ENCODE measurements at regions not wholly inside any gene's neighbourhood (a gene's known extent, or its start where the extent isn't known, plus 50 kb on each side); places are given as distances from the start of the nearest gene placed in this dataset.

DNA sequence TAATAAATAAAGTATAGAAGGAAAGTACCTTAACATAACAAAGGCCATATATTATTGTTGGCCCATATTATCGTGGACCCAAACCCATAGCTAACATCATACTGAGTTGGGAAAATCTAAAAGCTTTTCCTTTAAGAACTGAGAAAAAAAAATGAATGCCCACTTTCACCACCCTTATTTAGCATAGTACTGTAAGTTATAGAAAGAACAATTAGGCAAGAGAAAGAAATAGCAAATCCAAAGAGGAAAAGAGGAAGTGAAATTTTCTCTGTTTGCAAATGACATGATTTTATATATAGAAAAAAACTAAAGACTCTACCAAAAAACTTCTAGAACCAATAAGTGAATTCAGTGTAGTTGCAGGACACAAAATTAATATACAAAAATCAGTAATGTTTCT is 1854.6 kb downstream of the PCDH7 start:
- no peak for DNase-seq (ENCODE audit: low read depth)
- TF ChIP-seq, protein P1, sequence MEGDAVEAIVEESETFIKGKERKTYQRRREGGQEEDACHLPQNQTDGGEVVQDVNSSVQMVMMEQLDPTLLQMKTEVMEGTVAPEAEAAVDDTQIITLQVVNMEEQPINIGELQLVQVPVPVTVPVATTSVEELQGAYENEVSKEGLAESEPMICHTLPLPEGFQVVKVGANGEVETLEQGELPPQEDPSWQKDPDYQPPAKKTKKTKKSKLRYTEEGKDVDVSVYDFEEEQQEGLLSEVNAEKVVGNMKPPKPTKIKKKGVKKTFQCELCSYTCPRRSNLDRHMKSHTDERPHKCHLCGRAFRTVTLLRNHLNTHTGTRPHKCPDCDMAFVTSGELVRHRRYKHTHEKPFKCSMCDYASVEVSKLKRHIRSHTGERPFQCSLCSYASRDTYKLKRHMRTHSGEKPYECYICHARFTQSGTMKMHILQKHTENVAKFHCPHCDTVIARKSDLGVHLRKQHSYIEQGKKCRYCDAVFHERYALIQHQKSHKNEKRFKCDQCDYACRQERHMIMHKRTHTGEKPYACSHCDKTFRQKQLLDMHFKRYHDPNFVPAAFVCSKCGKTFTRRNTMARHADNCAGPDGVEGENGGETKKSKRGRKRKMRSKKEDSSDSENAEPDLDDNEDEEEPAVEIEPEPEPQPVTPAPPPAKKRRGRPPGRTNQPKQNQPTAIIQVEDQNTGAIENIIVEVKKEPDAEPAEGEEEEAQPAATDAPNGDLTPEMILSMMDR (IDR thresholded peaks at IDR 0.05; ENCODE audit: insufficient read depth, low read depth, low read length): no peak

DNA sequence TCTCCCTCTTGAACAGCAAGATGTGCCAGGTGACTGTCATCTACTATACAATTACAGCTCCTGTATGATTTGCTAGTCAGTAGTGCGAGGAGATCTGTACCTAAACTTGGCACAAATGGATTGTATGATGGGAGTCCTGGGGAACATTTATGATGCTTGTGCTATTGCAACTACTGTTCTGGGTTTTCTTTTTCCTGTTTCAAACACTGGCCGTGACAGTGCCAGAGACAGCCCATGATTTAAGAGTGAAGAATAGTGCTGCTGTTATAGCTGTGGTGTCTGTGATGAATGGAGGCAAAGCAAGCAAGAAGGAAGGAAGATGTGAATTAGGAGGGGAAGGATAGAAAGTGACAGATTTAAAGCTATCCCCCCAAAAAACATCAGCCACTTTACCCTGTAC is 1868.9 kb downstream of the PCDH7 start:
- DNase-seq (ENCODE audit: low read depth): no peak
- TF ChIP-seq, protein P1 (IDR thresholded peaks at IDR 0.05; ENCODE audit: insufficient read depth, low read depth, low read length): no peak
- H3K4me3 ChIP-seq (ENCODE audit: low read depth, low read length): no peak overlapping the region

More for the DNA sequence above, 1854.6 kb downstream of the PCDH7 start:
- H3K4me3 ChIP-seq (ENCODE audit: low read depth, low read length): no peak overlapping the region

DNA sequence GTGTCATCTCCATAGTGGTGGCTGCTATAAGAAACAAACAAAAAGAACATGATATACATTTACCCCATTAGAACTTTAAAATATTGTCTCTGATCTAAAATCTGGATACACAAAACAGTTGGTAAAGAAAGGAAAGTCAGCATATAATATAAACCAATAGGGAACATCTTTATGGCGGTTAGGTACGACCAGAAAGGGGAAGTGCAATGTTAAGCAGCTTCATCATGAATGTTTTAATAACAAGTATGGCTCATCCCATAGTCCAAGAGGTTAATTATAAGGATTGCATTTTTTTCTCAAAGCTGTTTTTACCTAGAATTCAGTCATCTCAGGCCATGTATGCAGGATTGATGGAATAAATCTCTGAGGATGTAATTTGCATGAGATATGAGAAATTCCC is 1869.7 kb downstream of the PCDH7 start:
- TF ChIP-seq, protein P1 (IDR thresholded peaks at IDR 0.05; ENCODE audit: insufficient read depth, low read depth, low read length): no peak
- no peak overlapping the region for H3K4me3 ChIP-seq (ENCODE audit: low read depth, low read length)
- no peak for DNase-seq (ENCODE audit: low read depth)

DNA sequence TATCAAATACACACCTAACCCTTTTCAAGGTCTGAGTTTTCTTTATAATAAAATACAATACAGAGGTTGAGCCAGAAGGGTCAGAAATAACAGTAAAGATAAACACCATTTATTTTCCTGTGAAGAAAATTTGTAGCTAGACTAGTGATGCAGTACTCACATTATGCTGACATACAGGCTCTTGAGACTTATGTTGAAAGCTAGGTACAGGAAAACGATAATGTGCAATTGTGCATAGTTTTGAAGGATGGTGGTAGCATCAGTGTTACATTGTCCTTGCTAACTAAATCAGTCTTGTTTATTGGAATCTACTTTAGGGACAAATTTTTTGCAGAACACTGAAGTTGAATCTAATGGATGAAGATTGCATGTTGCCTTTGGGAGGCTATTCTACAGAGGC is 1877.2 kb downstream of the PCDH7 start:
- TF ChIP-seq, protein P1 (IDR thresholded peaks at IDR 0.05; ENCODE audit: insufficient read depth, low read depth, low read length): no peak
- no peak overlapping the region for H3K4me3 ChIP-seq (ENCODE audit: low read depth, low read length)
- DNase-seq (ENCODE audit: low read depth): no peak

DNA sequence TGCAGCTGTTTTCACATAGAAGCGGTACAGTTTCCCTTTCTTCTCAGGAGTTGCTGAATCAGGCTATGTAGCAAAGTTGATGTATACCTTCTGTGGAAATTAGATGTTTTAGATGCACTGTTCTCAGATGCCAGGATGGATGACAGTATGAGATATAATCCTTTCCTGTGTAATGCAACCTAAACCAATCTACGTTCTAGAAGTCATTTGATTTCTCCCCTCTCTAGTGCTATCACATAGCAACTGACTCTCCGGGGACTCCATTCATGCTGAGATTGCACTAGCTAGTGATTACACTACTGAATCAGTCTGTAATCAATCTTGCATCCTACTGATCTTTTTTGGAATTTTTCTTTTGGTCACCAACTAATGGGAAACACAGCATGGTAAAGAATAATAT is 1881.7 kb downstream of the PCDH7 start:
- H3K4me3 ChIP-seq (ENCODE audit: low read depth, low read length): no peak overlapping the region
- TF ChIP-seq, protein P1 (IDR thresholded peaks at IDR 0.05; ENCODE audit: insufficient read depth, low read depth, low read length): no peak
- DNase-seq (ENCODE audit: low read depth): no peak

DNA sequence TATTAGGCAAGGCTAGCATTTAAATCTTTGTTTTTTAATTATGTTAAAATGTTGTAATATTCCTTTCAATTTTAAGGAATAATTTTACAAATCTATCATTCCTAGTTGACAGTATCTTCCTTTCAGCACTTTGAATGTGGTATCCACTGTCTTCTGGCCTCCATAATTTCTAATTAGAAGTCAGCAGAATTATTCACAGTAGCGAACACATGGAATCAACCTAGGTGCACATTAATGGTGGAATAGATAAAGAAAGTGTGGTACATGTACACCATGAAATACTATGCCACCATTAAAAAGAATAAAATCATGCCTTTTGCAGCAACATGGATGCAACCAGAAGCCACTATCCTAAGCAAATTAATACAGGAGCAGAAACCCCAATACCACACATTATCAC is 1887.8 kb downstream of the PCDH7 start:
- no peak for DNase-seq (ENCODE audit: low read depth)
- no peak overlapping the region for H3K4me3 ChIP-seq (ENCODE audit: low read depth, low read length)
- TF ChIP-seq, protein P1 (IDR thresholded peaks at IDR 0.05; ENCODE audit: insufficient read depth, low read depth, low read length): no peak

DNA sequence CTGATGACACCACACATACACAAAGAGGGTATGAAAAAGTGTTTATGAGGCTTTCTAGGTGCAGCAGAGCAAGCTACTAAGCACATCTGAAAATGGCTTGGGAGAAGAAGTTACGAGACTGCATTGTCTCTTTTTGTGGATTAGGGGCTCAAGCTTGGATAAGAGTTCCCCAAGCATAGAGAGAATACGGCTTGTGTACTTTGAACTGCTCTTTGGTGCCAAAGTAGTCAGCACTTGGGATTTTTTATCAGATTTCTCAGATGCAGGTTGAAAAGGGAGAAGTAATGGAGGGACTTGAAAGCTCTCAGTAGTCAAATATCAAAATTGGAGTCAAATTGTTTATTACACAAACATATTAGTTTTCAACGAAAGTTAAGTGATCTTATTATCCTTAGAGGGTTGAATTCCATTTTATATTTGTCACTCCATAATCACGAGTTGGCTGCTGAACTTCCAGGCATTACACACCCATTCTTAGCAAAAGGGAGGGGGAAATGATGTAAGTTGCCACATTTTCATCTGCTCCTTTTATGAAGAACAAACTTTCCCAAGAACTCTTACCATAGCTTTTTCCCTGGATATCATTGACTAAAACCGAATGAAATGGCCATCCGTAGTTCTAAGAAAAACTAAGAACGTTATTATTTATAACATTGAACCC is 1904.9 kb downstream of the PCDH7 start:
- no peak for DNase-seq (ENCODE audit: low read depth)
- TF ChIP-seq, protein P1 (IDR thresholded peaks at IDR 0.05; ENCODE audit: insufficient read depth, low read depth, low read length): no peak
- H3K4me3 ChIP-seq (ENCODE audit: low read depth, low read length): no peak overlapping the region
